ENCODE measurements at regions not wholly inside any gene's neighbourhood (a gene's known extent, or its start where the extent isn't known, plus 50 kb on each side); places are given as distances from the start of the nearest gene placed in this dataset.

GRCh38 chr18:8463791-8464190 lies 145.4 kb upstream of the RAB12 start:
- TF ChIP-seq CTCF (IDR thresholded peaks at IDR 0.05) (no peak), POLR2A (IDR thresholded peaks at IDR 0.05) (no peak)

All from testis (tissue), 2 donors.